ENCODE measurements at regions not wholly inside any gene's neighbourhood (a gene's known extent, or its start where the extent isn't known, plus 50 kb on each side); places are given as distances from the start of the nearest gene placed in this dataset.

GRCh38 chr7:25313526-25313925, 85.2 kb upstream of the NPVF start:
- intact Hi-C loops (cut with DNase I) = no loop called here
- DNase-seq (ENCODE audit: low spot score) = no peak

GRCh38 chr7:25314094-25314730, 85.9 kb upstream of the NPVF start:
- DNase-seq (ENCODE audit: low spot score) = no peak

GRCh38 chr7:25314731-25315267, 86.5 kb upstream of the NPVF start:
- intact Hi-C loops (cut with DNase I) = no loop called here
- DNase-seq (ENCODE audit: low spot score) = no peak

More at GRCh38 chr7:25314094-25314730, 85.9 kb upstream of the NPVF start:
- intact Hi-C loops (cut with DNase I) = no loop called here

GRCh38 chr7:25316366-25316765, 88.1 kb upstream of the NPVF start:
- no peak for DNase-seq (ENCODE audit: low spot score)

GRCh38 chr7:25318047-25318446, 89.8 kb upstream of the NPVF start:
- intact Hi-C loops (cut with DNase I) = no loop called here
- DNase-seq (ENCODE audit: low spot score) = no peak

More at GRCh38 chr7:25316366-25316765, 88.1 kb upstream of the NPVF start:
- intact Hi-C loops (cut with DNase I) = no loop called here

GRCh38 chr7:25319707-25320106, 91.4 kb upstream of the NPVF start:
- intact Hi-C loops (cut with DNase I) = no loop called here
- no peak for DNase-seq (ENCODE audit: low spot score)

GRCh38 chr7:25320791-25321190, 92.5 kb upstream of the NPVF start:
- intact Hi-C loops (cut with DNase I) = no loop called here
- DNase-seq (ENCODE audit: low spot score) = no peak

- intact Hi-C loops (cut with DNase I) = no loop called here
- DNase-seq (ENCODE audit: low spot score) = no peak
Observed at GRCh38 chr7:25321424-25321823, 93.1 kb upstream of the NPVF start.

- DNase-seq (ENCODE audit: low spot score) = no peak
- intact Hi-C loops (cut with DNase I) = no loop called here
Observed at GRCh38 chr7:25322473-25322872, 94.2 kb upstream of the NPVF start.

GRCh38 chr7:25325186-25325757, 97.0 kb upstream of the NPVF start:
- intact Hi-C loops (cut with DNase I) = no loop called here
- no peak for DNase-seq (ENCODE audit: low spot score)

GRCh38 chr7:25326501-25327156, 98.3 kb upstream of the NPVF start:
- intact Hi-C loops (cut with DNase I) = no loop called here
- no peak for DNase-seq (ENCODE audit: low spot score)

- no peak for DNase-seq (ENCODE audit: low spot score)
- intact Hi-C loops (cut with DNase I) = no loop called here
Observed at GRCh38 chr7:25329815-25330214, 101.5 kb upstream of the NPVF start.

- intact Hi-C loops (cut with DNase I) = no loop called here
Observed at GRCh38 chr7:25333296-25333928, 105.1 kb upstream of the NPVF start.

GRCh38 chr7:25347360-25348066, 119.2 kb upstream of the NPVF start:
- no peak for DNase-seq (ENCODE audit: low spot score)
- intact Hi-C loops (cut with DNase I) = no loop called here

More at GRCh38 chr7:25333296-25333928, 105.1 kb upstream of the NPVF start:
- no peak for DNase-seq (ENCODE audit: low spot score)

GRCh38 chr7:25348104-25348503, 119.8 kb upstream of the NPVF start:
- intact Hi-C loops (cut with DNase I) = no loop called here
- no peak for DNase-seq (ENCODE audit: low spot score)

GRCh38 chr7:25349283-25350017, 121.2 kb upstream of the NPVF start:
- DNase-seq (ENCODE audit: low spot score) = no peak
- intact Hi-C loops (cut with DNase I) = no loop called here

GRCh38 chr7:25350041-25350440, 121.8 kb upstream of the NPVF start:
- DNase-seq (ENCODE audit: low spot score) = no peak
- intact Hi-C loops (cut with DNase I) = no loop called here

- DNase-seq (ENCODE audit: low spot score) = no peak
- intact Hi-C loops (cut with DNase I) = no loop called here
Observed at GRCh38 chr7:25351761-25352160, 123.5 kb upstream of the NPVF start.

- no peak for DNase-seq (ENCODE audit: low spot score)
- intact Hi-C loops (cut with DNase I) = no loop called here
Observed at GRCh38 chr7:25353196-25353595, 124.9 kb upstream of the NPVF start.
